ENCODE measurements at regions not wholly inside any gene's neighbourhood (a gene's known extent, or its start where the extent isn't known, plus 50 kb on each side); places are given as distances from the start of the nearest gene placed in this dataset.

DNA sequence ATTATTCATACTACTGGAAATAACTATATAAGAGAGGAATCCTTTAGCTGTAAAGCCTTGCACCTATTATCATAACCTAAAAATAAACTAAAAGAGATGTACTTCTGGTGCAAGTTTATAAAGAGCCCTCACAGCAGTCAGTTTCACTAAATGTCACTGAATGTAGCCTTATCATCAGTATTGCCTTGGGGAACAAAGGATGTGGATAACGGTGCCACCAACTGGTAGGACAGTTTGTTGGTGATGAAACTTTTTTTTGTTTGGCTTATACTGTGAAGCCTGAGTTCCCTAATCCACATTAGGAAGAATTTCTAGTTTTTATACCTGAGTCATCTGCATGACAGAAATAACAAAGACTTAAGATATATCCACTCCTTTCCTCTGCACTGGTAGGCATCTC, 117.9 kb upstream of the COL1A2 start:
- peak; percentile 10 for DNase-seq (ENCODE audit: extremely low spot score)
- TF ChIP-seq, protein P1, sequence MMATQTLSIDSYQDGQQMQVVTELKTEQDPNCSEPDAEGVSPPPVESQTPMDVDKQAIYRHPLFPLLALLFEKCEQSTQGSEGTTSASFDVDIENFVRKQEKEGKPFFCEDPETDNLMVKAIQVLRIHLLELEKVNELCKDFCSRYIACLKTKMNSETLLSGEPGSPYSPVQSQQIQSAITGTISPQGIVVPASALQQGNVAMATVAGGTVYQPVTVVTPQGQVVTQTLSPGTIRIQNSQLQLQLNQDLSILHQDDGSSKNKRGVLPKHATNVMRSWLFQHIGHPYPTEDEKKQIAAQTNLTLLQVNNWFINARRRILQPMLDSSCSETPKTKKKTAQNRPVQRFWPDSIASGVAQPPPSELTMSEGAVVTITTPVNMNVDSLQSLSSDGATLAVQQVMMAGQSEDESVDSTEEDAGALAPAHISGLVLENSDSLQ (IDR thresholded peaks at IDR 0.05): no peak
- TF ChIP-seq ARNT (IDR thresholded peaks at IDR 0.05): no peak
- no peak for TF ChIP-seq HDGF (IDR thresholded peaks at IDR 0.05; ENCODE audit: borderline replicate concordance)
- TF ChIP-seq FOXM1 (IDR thresholded peaks at IDR 0.05; ENCODE audit: borderline replicate concordance): no peak
- no peak for TF ChIP-seq SP1 (IDR thresholded peaks at IDR 0.05)
- no peak for TF ChIP-seq ELF4 (IDR thresholded peaks at IDR 0.05)
- POLR2A ChIA-PET: interaction anchor here (1.0 kb wide), 1 partner anchor 336 kb away, joined by 3 read pairs; no protein-coding TSS in a partner anchor
- CTCF ChIA-PET: no interaction called here

DNA sequence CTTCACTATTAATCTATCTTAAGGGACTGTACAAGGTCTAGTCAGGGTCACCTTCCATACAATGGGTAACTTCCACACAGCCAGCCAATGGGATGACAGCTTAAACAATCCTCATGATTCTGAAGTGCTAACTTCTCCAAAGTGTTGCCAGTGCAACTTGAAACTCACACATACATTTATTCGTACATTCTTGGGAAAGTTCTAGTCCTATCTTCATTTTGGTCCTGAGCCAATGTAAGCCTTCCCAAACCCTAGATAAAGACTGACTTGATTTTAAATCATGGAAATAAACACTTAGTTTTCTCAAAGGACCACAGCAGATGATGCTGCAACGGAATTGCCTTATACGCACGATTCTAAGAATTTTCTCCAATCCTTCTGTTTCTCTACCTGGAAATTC, 117.5 kb upstream of the COL1A2 start:
- ChIA-PET CTCF (no interaction called here), POLR2A (no interaction called here)
- TF ChIP-seq SUZ12 (IDR thresholded peaks at IDR 0.05) (no peak), ARNT (IDR thresholded peaks at IDR 0.05) (no peak), FOXA1 (IDR thresholded peaks at IDR 0.05) (no peak), FOXK2 (IDR thresholded peaks at IDR 0.05) (no peak), SP1 (IDR thresholded peaks at IDR 0.05) (no peak), CTBP1 (IDR thresholded peaks at IDR 0.05; ENCODE audit: borderline replicate concordance) (no peak), L3MBTL2 (conservative IDR thresholded peaks at IDR 0.05) (no peak), ELF4 (IDR thresholded peaks at IDR 0.05) (no peak), NFRKB (IDR thresholded peaks at IDR 0.05) (no peak), FOXM1 (IDR thresholded peaks at IDR 0.05; ENCODE audit: borderline replicate concordance) (no peak), ZNF384 (IDR thresholded peaks at IDR 0.05) (no peak), HDGF (IDR thresholded peaks at IDR 0.05; ENCODE audit: borderline replicate concordance) (no peak), LEF1 (IDR thresholded peaks at IDR 0.05; ENCODE audit: borderline replicate concordance) (no peak), BHLHE40 (IDR thresholded peaks at IDR 0.05; ENCODE audit: borderline replicate concordance) (no peak), TARDBP (IDR thresholded peaks at IDR 0.05) (no peak)
- TF ChIP-seq, protein P1 (IDR thresholded peaks at IDR 0.05): no peak
- no peak for DNase-seq (ENCODE audit: extremely low spot score)

DNA sequence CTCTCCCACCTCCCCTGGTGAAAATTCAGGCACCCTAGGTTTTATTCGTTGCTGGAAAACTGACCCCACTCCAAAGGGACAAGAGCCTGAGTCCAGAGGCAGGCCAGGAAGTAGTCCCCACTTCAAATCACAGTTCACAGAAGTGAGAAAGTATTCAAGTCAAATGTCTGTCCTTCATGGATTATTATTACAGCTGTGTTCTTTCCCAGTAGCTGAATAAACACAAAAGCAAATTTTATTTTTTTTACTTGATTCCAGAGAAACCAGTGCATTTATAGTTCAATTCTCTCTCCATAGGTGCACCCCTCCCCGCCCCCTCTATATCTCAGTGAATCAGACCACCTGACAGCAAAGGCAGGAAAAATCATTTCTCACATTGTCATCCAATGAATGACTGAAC, 113.8 kb upstream of the COL1A2 start:
- DNase-seq (ENCODE audit: extremely low spot score): no peak
- POLR2A ChIA-PET: no interaction called here
- CTCF ChIA-PET: no interaction called here
- no peak for TF ChIP-seq FOXM1 (IDR thresholded peaks at IDR 0.05; ENCODE audit: borderline replicate concordance)
- no peak for TF ChIP-seq LEF1 (IDR thresholded peaks at IDR 0.05; ENCODE audit: borderline replicate concordance)
- no peak for TF ChIP-seq SUZ12 (IDR thresholded peaks at IDR 0.05)
- TF ChIP-seq BHLHE40 (IDR thresholded peaks at IDR 0.05; ENCODE audit: borderline replicate concordance): no peak
- TF ChIP-seq ARNT (IDR thresholded peaks at IDR 0.05): no peak
- TF ChIP-seq HDGF (IDR thresholded peaks at IDR 0.05; ENCODE audit: borderline replicate concordance): no peak
- TF ChIP-seq ELF4 (IDR thresholded peaks at IDR 0.05): no peak
- TF ChIP-seq FOXA1 (IDR thresholded peaks at IDR 0.05): no peak
- TF ChIP-seq CTBP1 (IDR thresholded peaks at IDR 0.05; ENCODE audit: borderline replicate concordance): no peak
- no peak for TF ChIP-seq FOXK2 (IDR thresholded peaks at IDR 0.05)

DNA sequence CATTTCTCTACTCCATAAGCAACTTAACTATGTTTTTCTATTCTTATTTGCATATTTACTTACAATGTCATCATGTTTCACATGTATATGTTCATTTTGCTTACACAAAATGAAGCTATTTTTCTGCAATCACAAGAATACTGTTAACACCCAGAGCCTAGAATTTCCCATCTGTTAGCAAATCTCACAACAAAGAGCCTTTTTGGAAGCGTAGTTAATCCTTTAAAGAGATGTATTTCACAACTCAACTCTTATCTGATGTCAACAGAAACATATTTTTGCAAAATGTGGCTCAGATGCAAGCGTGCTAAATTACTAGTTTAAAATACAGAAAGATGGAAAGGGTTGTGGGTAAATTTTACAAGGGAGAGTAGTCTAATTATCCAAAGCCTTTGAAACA, 110.6 kb upstream of the COL1A2 start:
- TF ChIP-seq HDGF (IDR thresholded peaks at IDR 0.05; ENCODE audit: borderline replicate concordance): no peak
- no peak for TF ChIP-seq ARNT (IDR thresholded peaks at IDR 0.05)
- no peak for TF ChIP-seq ZNF384 (IDR thresholded peaks at IDR 0.05)
- TF ChIP-seq FOXA1 (IDR thresholded peaks at IDR 0.05): no peak
- TF ChIP-seq LEF1 (IDR thresholded peaks at IDR 0.05; ENCODE audit: borderline replicate concordance): no peak
- TF ChIP-seq BHLHE40 (IDR thresholded peaks at IDR 0.05; ENCODE audit: borderline replicate concordance): no peak
- no peak for TF ChIP-seq ELF4 (IDR thresholded peaks at IDR 0.05)
- no peak for TF ChIP-seq TARDBP (IDR thresholded peaks at IDR 0.05)
- no peak for TF ChIP-seq SUZ12 (IDR thresholded peaks at IDR 0.05)
- no peak for TF ChIP-seq CTBP1 (IDR thresholded peaks at IDR 0.05; ENCODE audit: borderline replicate concordance)
- TF ChIP-seq NFRKB (IDR thresholded peaks at IDR 0.05): no peak
- CTCF ChIA-PET: no interaction called here
- POLR2A ChIA-PET: no interaction called here
- no peak for DNase-seq (ENCODE audit: extremely low spot score)

DNA sequence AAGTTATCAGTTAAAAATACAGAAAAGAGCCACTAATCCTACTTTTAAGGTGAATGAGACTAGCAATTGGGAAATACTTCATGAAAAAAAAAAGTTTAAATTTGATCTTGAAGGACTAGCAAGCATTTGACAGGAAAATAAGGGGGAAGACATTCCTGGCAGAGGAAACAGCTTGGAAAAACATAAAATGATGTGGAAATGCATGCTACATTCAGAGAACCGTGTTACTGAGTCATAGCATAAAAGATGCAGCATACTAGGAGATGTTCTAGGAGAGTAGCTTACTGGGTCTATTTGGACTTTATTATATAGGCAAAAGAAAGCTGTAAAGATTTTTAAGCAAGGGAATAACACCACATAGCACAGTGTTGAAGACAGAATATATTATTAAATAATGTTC, 108.6 kb upstream of the COL1A2 start:
- TF ChIP-seq HDGF (IDR thresholded peaks at IDR 0.05; ENCODE audit: borderline replicate concordance) (no peak), ARNT (IDR thresholded peaks at IDR 0.05) (no peak), CTBP1 (IDR thresholded peaks at IDR 0.05; ENCODE audit: borderline replicate concordance) (no peak), SP1 (IDR thresholded peaks at IDR 0.05) (no peak)
- TF ChIP-seq, protein P1 (IDR thresholded peaks at IDR 0.05): no peak
- ChIA-PET POLR2A (no interaction called here), CTCF (interaction anchor here (0.8 kb wide), 1 partner anchor 109 kb away, joined by 4 read pairs; no protein-coding TSS in a partner anchor)
- no peak for DNase-seq (ENCODE audit: extremely low spot score)

DNA sequence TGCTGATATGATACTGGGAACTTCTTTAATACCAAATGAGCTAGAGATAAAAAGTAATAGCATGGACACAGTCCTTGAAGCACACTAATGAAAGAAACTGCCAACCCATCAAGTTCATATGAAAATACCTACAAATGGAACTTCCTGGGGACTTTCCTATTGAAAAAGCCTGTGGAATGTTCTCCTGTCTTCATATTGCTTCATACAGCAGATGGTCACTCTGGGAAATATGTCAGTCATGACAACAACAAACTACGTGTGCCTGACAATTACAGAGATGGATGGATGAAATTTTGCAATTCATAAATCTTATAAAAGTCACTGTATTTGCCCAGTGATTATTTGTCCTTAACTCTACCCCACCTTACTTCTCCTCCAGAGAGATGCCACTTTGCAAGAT, 106.6 kb upstream of the COL1A2 start:
- DNase-seq (ENCODE audit: extremely low spot score): no peak
- POLR2A ChIA-PET: interaction anchor here (1.2 kb wide), 1 partner anchor 13 kb away, joined by 3 read pairs; no protein-coding TSS in a partner anchor
- CTCF ChIA-PET: interaction anchor here (2.4 kb wide), 1 partner anchor 107 kb away, joined by 16 read pairs; the partner anchor contains the start of gene COL1A2
- TF ChIP-seq FOXA1 (IDR thresholded peaks at IDR 0.05): no peak
- no peak for TF ChIP-seq ELF4 (IDR thresholded peaks at IDR 0.05)
- no peak for TF ChIP-seq BHLHE40 (IDR thresholded peaks at IDR 0.05; ENCODE audit: borderline replicate concordance)
- TF ChIP-seq ZNF384 (IDR thresholded peaks at IDR 0.05): no peak

DNA sequence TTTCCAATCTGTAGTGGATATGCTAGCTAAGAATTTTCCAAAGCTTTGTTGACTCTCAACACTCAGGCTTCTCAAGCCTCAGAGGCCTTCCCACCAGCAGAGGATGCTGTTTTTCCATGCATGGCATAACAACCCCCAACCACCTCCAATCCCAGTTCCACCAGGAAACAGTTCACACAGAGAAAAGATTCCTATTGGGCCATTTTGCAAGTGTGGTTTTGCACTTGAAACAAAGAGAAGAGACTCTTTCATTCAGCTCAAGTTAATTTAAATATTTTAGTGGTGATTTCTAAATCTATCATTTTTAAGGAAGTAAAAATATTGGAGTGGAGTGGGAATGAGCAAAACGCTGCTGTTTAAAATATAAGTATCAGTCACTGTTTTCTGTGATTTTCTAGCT, 105.6 kb upstream of the COL1A2 start:
- ChIA-PET CTCF (interaction anchor here (0.6 to 2.4 kb wide), 7 partner anchors 106 to 399 kb away, joined by 3 to 16 read pairs (median 3); partner anchors contain the start of genes COL1A2 and TFPI2), POLR2A (interaction anchor here (1.2 kb wide), 1 partner anchor 12 kb away, joined by 3 read pairs; no protein-coding TSS in a partner anchor)
- no peak for TF ChIP-seq ARNT (IDR thresholded peaks at IDR 0.05)
- TF ChIP-seq LEF1 (IDR thresholded peaks at IDR 0.05; ENCODE audit: borderline replicate concordance): no peak
- no peak for TF ChIP-seq ZNF384 (IDR thresholded peaks at IDR 0.05)
- no peak for TF ChIP-seq FOXA1 (IDR thresholded peaks at IDR 0.05)
- TF ChIP-seq L3MBTL2 (conservative IDR thresholded peaks at IDR 0.05): no peak
- TF ChIP-seq SUZ12 (IDR thresholded peaks at IDR 0.05): no peak
- TF ChIP-seq FOXK2 (IDR thresholded peaks at IDR 0.05): no peak
- no peak for TF ChIP-seq CTBP1 (IDR thresholded peaks at IDR 0.05; ENCODE audit: borderline replicate concordance)
- TF ChIP-seq TARDBP (IDR thresholded peaks at IDR 0.05): no peak
- peak; percentile 64 for DNase-seq (ENCODE audit: extremely low spot score)
